HepG2 (cell line): ENCODE measurements at regions not wholly inside any gene's neighbourhood (a gene's known extent, or its start where the extent isn't known, plus 50 kb on each side); places are given as distances from the start of the nearest gene placed in this dataset.

Experiments
- ATAC-seq: fragments of 200-7000 bp; cut with Tn5 transposase; 3 replicates; pipeline ENCODE4 v1.9.1; 2020; ENCODE audit warnings: mild to moderate bottlenecking, moderate library complexity
- BruUV-seq: library from RNA; stranded (reverse); fragments of 400-500 nt; replicated peaks from 2 replicates; lab custom pipeline; 2021; lab: Mats Ljungman, UMichigan
- CTCF ChIA-PET: fragments of 300-600 bp; formaldehyde crosslinking; extraction: SDS; loops from one replicate; lab custom pipeline; 2021; ENCODE audit warnings: low total read pairs, inconsistent platforms, low intra/inter-chr PET ratio; lab: Yijun Ruan, JAX
- POLR2A ChIA-PET: fragments of 350-600 bp; sonication (Branson Sonifier 250); formaldehyde crosslinking; loops from one replicate; lab custom pipeline; 2020; ENCODE audit warnings: antibody characterized with exemption, inconsistent platforms; lab: Yijun Ruan, JAX
- DNase-seq: peaks from one replicate; pipeline ENCODE4 v3.0.0-alpha.2; 2015; ENCODE audit warnings: low spot score
- FAIRE-seq: peaks from 3 replicates; lab custom pipeline; 2011; peaks lifted over from hg19 to GRCh38; lab: Jason Lieb, UNC
- H2AFZ ChIP-seq: one replicate; pipeline ENCODE4 v1.6.1; 2011; ENCODE audit warnings: low read length, inconsistent platforms
- H3K27ac ChIP-seq: fragments of 300-600 bp; 3 replicates; pipeline ENCODE4 v1.8.0; 2011; ENCODE audit warnings: mixed run types, mild to moderate bottlenecking, mixed read lengths, low read length, inconsistent platforms; ENCODE audit not compliant: insufficient read depth; ENCODE audit errors: extremely low read length
- H3K27me3 ChIP-seq, 2 experiments: fragments of 200-600 bp in 1 of 2; 2 replicates in 1 of 2; 3 replicates in 1 of 2; pipeline versions ENCODE4 v1.6.0 to v1.8.0; 2011; ENCODE audit warnings: low read length in 2 of 2, mild to moderate bottlenecking in 2 of 2, moderate library complexity in 2 of 2, inconsistent platforms in 1 of 2; ENCODE audit not compliant: insufficient read depth in 2 of 2, control insufficient read depth in 1 of 2
- H3K36me3 ChIP-seq, 2 experiments: fragments of 200-600 bp in 1 of 2; replicated peaks in 1 of 2; 2 replicates in 1 of 2; 3 replicates in 1 of 2; pipeline versions ENCODE4 v1.5.1 to v1.8.0; 2011; ENCODE audit warnings: low read length in 2 of 2, inconsistent platforms in 1 of 2; ENCODE audit not compliant: insufficient read depth in 2 of 2, control insufficient read depth in 1 of 2
- H3K4me1 ChIP-seq: 2 replicates; pipeline ENCODE4 v1.5.1; 2012; ENCODE audit warnings: low read length, inconsistent platforms; ENCODE audit not compliant: insufficient read depth
- H3K4me2 ChIP-seq: 2 replicates; pipeline ENCODE4 v1.6.0; 2011; ENCODE audit warnings: low read depth, low read length, inconsistent platforms
- H3K4me3 ChIP-seq, 3 experiments: fragments of 200-600 bp in 1 of 3; sonication (generic), shearing (Covaris generic) in 1 of 3; replicated peaks in 1 of 3; 2 replicates each; pipeline ENCODE4 v1.5.1; 2011 to 2016; ENCODE audit warnings: low read length in 3 of 3, inconsistent platforms in 2 of 3, low read depth in 2 of 3, mild to moderate bottlenecking in 2 of 3, control low read depth in 1 of 3, mixed read lengths in 1 of 3; ENCODE audit not compliant: insufficient read depth in 1 of 3
- H3K79me2 ChIP-seq: one replicate; pipeline ENCODE4 v1.6.1; 2011; ENCODE audit warnings: low read length, inconsistent platforms; ENCODE audit not compliant: insufficient read depth
- H3K9ac ChIP-seq: 2 replicates; pipeline ENCODE4 v1.6.0; 2011; ENCODE audit warnings: mild to moderate bottlenecking, low read depth, low read length, inconsistent platforms; ENCODE audit not compliant: insufficient read depth
- H3K9me3 ChIP-seq: 2 replicates; pipeline ENCODE4 v1.5.1; 2012; ENCODE audit warnings: mild to moderate bottlenecking, low read length
- H4K20me1 ChIP-seq: 2 replicates; pipeline ENCODE4 v1.6.0; 2011; ENCODE audit warnings: inconsistent platforms, mild to moderate bottlenecking, low read length, moderate library complexity; ENCODE audit not compliant: insufficient read depth
- HNRNPUL1 ChIP-seq: fragments of 200-400 bp; formaldehyde crosslinking; IDR thresholded peaks from 2 replicates; pipeline ENCODE4 v1.6.1; 2017; ENCODE audit warnings: low read depth, mild to moderate bottlenecking, low read length, moderate library complexity
- PAF1 ChIP-seq: IDR thresholded peaks from 2 replicates; pipeline ENCODE4 v1.6.1; 2016; ENCODE audit warnings: missing genetic modification reagents, missing compliant biosample characterization
- PAWR ChIP-seq: sonication (generic); formaldehyde crosslinking; IDR thresholded peaks from 2 replicates; pipeline ENCODE4 v1.4.0; 2020; ENCODE audit warnings: missing genetic modification reagents, mild to moderate bottlenecking, borderline replicate concordance
- PPARG ChIP-seq: conservative IDR thresholded peaks from 2 replicates; pipeline ENCODE4 v1.6.1; 2016; ENCODE audit warnings: missing biosample characterization, missing genetic modification reagents
- SAFB2 ChIP-seq: sonication (generic); formaldehyde crosslinking; IDR thresholded peaks from 2 replicates; pipeline ENCODE4 v1.5.1; 2020; ENCODE audit warnings: missing genetic modification reagents, low read depth, mild to moderate bottlenecking, borderline replicate concordance
- ZNF282 ChIP-seq: fragments of 450-650 bp; IDR thresholded peaks from 2 replicates; pipeline ENCODE4 v1.6.1; 2018; ENCODE audit not compliant: partially characterized antibody
- ZNF749 ChIP-seq: sonication (generic); formaldehyde crosslinking; IDR thresholded peaks from 2 replicates; pipeline ENCODE4 v1.8.0; 2022; ENCODE audit warnings: mild to moderate bottlenecking, missing genetic modification reagents, moderate library complexity, borderline replicate concordance
- WGBS: methylation state at CpG from one replicate; pipeline ENCODE4 v1.1.6; 2017; ENCODE audit warnings: low lambda C conversion rate; 5-methylcytosine and 5-hydroxymethylcytosine counted together
- in situ Hi-C: cut with HindIII; loops from 2 replicates; pipeline ENCODE4 v1.10.0; 2017; ENCODE audit warnings: low pct_unique_long_range_greater_than_20kb; ENCODE audit not compliant: extremely low pct_ligation_motif_present
- intact Hi-C: fragments of 100-400 bp; cut with micrococcal nuclease; formaldehyde crosslinking; loops from one replicate; pipeline ENCODE4 v1.10.0; 2022; ENCODE audit not compliant: unreplicated experiment
- TF ChIP-seq, protein P1 (sequence below): sonication (generic); formaldehyde crosslinking; IDR thresholded peaks from 2 replicates; pipeline ENCODE4 v1.4.0; 2020; ENCODE audit warnings: missing genetic modification reagents
- TF ChIP-seq, protein P2 (sequence below): sonication (generic); formaldehyde crosslinking; IDR thresholded peaks from 2 replicates; pipeline ENCODE4 v1.4.0; 2020; ENCODE audit warnings: mild to moderate bottlenecking, missing genetic modification reagents, borderline replicate concordance

DNA sequence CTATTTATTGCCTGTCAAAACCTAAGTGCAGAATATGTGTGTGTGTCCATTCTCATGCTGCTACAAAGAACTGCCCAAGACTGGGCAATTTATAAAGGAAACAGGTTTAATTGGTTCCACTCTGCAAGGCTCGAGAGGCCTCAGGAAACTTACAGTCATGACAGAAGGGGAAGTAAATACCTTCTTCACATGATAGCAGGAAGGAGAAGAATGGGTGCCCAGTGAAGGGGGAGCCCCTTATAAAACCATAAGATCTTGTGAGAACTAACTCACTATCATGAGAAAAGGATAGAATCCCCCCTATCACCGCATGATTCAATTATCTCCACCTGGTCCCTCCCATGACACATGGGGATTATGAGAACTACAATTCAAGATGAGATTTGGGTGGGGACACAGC is 300.7 kb upstream of the SNX7 start:
- no peaks in the 10 kb centered on the region for H3K36me3 ChIP-seq
- CTCF ChIA-PET: no interaction called here
- H3K9me3 ChIP-seq: no peaks in the 10 kb centered on the region
- H3K9ac ChIP-seq: no peak overlapping the region
- TF ChIP-seq HNRNPUL1 (no peak), PAWR (CRISPR knock-in tag) (no peak), SAFB2 (CRISPR knock-in tag) (no peak), PPARG (CRISPR knock-in tag) (no peak)
- TF ChIP-seq, protein P1, sequence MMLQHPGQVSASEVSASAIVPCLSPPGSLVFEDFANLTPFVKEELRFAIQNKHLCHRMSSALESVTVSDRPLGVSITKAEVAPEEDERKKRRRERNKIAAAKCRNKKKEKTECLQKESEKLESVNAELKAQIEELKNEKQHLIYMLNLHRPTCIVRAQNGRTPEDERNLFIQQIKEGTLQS (CRISPR knock-in tag): no peak
- no peaks in the 10 kb centered on the region for H4K20me1 ChIP-seq
- no peak overlapping the region for H3K4me3 ChIP-seq
- POLR2A ChIA-PET: no interaction called here
- in situ Hi-C loops: no loop called here
- no peak overlapping the region for H2AFZ ChIP-seq
- intact Hi-C loops: no loop called here
- H3K27me3 ChIP-seq: no peaks in the 10 kb centered on the region
- no peaks in the 10 kb centered on the region for H3K4me1 ChIP-seq
- no peak overlapping the region for H3K4me2 ChIP-seq
- BruUV-seq: no TSS peak
- no peak overlapping the region for H3K27ac ChIP-seq
- FAIRE-seq: no peak
- no peak for DNase-seq
- H3K79me2 ChIP-seq: no peaks in the 10 kb centered on the region
- ATAC-seq: no peak
- WGBS: 4% methylated on average over 2 of the region's 2 CpGs

DNA sequence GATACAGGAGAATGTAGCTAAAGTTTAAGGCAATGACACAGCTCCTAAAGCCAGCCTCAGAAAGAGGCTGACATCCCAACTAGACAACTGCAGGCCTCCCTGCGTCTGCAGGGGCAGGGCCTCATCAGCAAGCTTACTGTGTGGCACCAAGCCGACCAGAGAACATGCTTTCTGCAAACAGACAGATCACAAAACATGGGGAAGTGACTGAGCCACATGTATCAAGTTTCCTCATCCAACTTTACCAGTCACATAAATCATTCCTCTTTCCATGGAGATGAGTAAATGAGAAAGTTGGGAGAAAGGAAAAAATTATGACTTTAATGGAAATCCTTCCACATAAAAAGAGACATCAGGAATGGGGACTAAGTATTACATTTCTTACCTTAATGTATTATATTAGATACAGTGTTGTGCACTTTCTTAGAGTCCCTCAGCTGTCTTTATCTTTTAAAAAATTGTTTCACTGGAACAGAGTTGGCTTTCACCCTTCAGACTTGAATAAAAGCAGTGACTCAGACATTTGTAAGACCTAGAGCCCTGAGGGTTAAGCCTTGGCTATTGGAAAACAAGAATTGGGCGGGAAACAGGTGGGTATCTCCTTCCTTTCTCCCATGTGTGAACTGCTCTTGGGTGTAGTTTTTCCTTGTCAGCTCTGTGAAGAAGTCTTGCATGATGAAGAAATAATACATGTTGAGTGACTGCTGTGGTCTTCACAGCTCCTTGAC is 305.7 kb upstream of the SNX7 start:
- Histone ChIP-seq H3K9ac (no peak overlapping the region), H3K4me2 (no peak overlapping the region), H3K36me3 (no peaks in the 10 kb centered on the region), H3K4me1 (no peaks in the 10 kb centered on the region), H3K9me3 (no peaks in the 10 kb centered on the region), H2AFZ (no peak overlapping the region), H3K27me3 (no peaks in the 10 kb centered on the region), H3K79me2 (no peaks in the 10 kb centered on the region), H3K27ac (no peak overlapping the region), H4K20me1 (no peaks in the 10 kb centered on the region), H3K4me3 (no peak overlapping the region)
- no peak for FAIRE-seq
- no peak for DNase-seq
- no peak for ATAC-seq
- in situ Hi-C loops (no loop called here), intact Hi-C loops (no loop called here)
- WGBS: 0% methylated on average over 3 of the region's 3 CpGs
- CTCF ChIA-PET: no interaction called here
- no TSS peak for BruUV-seq
- POLR2A ChIA-PET: no interaction called here
- TF ChIP-seq ZNF749: no peak
- no peak for TF ChIP-seq PAF1 (CRISPR knock-in tag)
- TF ChIP-seq, protein P2, sequence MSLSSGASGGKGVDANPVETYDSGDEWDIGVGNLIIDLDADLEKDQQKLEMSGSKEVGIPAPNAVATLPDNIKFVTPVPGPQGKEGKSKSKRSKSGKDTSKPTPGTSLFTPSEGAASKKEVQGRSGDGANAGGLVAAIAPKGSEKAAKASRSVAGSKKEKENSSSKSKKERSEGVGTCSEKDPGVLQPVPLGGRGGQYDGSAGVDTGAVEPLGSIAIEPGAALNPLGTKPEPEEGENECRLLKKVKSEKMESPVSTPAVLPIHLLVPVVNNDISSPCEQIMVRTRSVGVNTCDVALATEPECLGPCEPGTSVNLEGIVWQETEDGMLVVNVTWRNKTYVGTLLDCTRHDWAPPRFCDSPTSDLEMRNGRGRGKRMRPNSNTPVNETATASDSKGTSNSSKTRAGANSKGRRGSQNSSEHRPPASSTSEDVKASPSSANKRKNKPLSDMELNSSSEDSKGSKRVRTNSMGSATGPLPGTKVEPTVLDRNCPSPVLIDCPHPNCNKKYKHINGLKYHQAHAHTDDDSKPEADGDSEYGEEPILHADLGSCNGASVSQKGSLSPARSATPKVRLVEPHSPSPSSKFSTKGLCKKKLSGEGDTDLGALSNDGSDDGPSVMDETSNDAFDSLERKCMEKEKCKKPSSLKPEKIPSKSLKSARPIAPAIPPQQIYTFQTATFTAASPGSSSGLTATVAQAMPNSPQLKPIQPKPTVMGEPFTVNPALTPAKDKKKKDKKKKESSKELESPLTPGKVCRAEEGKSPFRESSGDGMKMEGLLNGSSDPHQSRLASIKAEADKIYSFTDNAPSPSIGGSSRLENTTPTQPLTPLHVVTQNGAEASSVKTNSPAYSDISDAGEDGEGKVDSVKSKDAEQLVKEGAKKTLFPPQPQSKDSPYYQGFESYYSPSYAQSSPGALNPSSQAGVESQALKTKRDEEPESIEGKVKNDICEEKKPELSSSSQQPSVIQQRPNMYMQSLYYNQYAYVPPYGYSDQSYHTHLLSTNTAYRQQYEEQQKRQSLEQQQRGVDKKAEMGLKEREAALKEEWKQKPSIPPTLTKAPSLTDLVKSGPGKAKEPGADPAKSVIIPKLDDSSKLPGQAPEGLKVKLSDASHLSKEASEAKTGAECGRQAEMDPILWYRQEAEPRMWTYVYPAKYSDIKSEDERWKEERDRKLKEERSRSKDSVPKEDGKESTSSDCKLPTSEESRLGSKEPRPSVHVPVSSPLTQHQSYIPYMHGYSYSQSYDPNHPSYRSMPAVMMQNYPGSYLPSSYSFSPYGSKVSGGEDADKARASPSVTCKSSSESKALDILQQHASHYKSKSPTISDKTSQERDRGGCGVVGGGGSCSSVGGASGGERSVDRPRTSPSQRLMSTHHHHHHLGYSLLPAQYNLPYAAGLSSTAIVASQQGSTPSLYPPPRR (CRISPR knock-in tag): no peak
- no peak for TF ChIP-seq ZNF282
